NCI-H1436 (cell line): ENCODE measurements at regions not wholly inside any gene's neighbourhood (a gene's known extent, or its start where the extent isn't known, plus 50 kb on each side); places are given as distances from the start of the nearest gene placed in this dataset.
"Not testable (repeated sequence)": the region's sequence is repeated elsewhere in the genome, so short reads cannot be mapped to it uniquely, and the experiment has no call there.

Source experiments
- DNase-seq: peaks from one replicate; lab custom pipeline; 2025; lab: John Stamatoyannopoulos, UW

GRCh38 chr16:31702796-31703195 is 170.8 kb upstream of the ZNF267 start:
- DNase-seq = no peak

- DNase-seq = no peak
Measured at GRCh38 chr16:31703526-31704128, 170.0 kb upstream of the ZNF267 start.

- DNase-seq = no peak
Measured at GRCh38 chr16:31704138-31704537, 169.5 kb upstream of the ZNF267 start.

- no peak for DNase-seq
Measured at GRCh38 chr16:31705371-31705770, 168.2 kb upstream of the ZNF267 start.

- no peak for DNase-seq
Measured at GRCh38 chr16:31706318-31706717, 167.3 kb upstream of the ZNF267 start.

- DNase-seq = no peak
Measured at GRCh38 chr16:31706925-31707324, 166.7 kb upstream of the ZNF267 start.

GRCh38 chr16:31707743-31708335 is 165.8 kb upstream of the ZNF267 start:
- no peak for DNase-seq

- DNase-seq = no peak
Measured at GRCh38 chr16:31708348-31708747, 165.3 kb upstream of the ZNF267 start.

GRCh38 chr16:31709181-31709580 is 164.4 kb upstream of the ZNF267 start:
- no peak for DNase-seq

- DNase-seq = no peak
Measured at GRCh38 chr16:31710134-31710533, 163.5 kb upstream of the ZNF267 start.

- DNase-seq = no peak
Measured at GRCh38 chr16:31710880-31711279, 162.7 kb upstream of the ZNF267 start.

GRCh38 chr16:31711344-31711845 is 162.2 kb upstream of the ZNF267 start:
- no peak for DNase-seq

- no peak for DNase-seq
Measured at GRCh38 chr16:31712064-31712540, 161.5 kb upstream of the ZNF267 start.

GRCh38 chr16:31713071-31713944 is 160.3 kb upstream of the ZNF267 start:
- peak; percentile 96 for DNase-seq

GRCh38 chr16:31713945-31714902 is 159.4 kb upstream of the ZNF267 start:
- DNase-seq = no peak

GRCh38 chr16:31714903-31715504 is 158.6 kb upstream of the ZNF267 start:
- no peak for DNase-seq

GRCh38 chr16:31715915-31716314 is 157.7 kb upstream of the ZNF267 start:
- no peak for DNase-seq

- DNase-seq = no peak
Measured at GRCh38 chr16:31718998-31719397, 154.6 kb upstream of the ZNF267 start.

GRCh38 chr16:31727553-31727952 is 146.1 kb upstream of the ZNF267 start:
- no peak for DNase-seq

GRCh38 chr16:31734265-31734664 is 139.3 kb upstream of the ZNF267 start:
- no peak for DNase-seq

- not testable (repeated sequence) for DNase-seq
Measured at GRCh38 chr16:31745098-31745497, 128.5 kb upstream of the ZNF267 start.
